ENCODE measurements at regions not wholly inside any gene's neighbourhood (a gene's known extent, or its start where the extent isn't known, plus 50 kb on each side); places are given as distances from the start of the nearest gene placed in this dataset.

GRCh38 chr1:4602462-4603294 is 51.7 kb upstream of the AJAP1 start:
- no peak overlapping the region for H3K27ac ChIP-seq
- no peaks in the 10 kb centered on the region for H3K4me1 ChIP-seq
- H3K79me2 ChIP-seq, result no peaks in the 10 kb centered on the region
- no peak overlapping the region for H3K4me2 ChIP-seq (ENCODE audit: low read length)
- no peak overlapping the region for H3K4me3 ChIP-seq (ENCODE audit: low read depth, low read length)
- no peak overlapping the region for H2AFZ ChIP-seq
- no peaks in the 10 kb centered on the region for H3K36me3 ChIP-seq (ENCODE audit: control insufficient read depth, insufficient read depth, low read length)
- no peak for TF ChIP-seq CTCF (IDR thresholded peaks at IDR 0.05)
- H3K9ac ChIP-seq, result no peak overlapping the region
- H3K9me3 ChIP-seq (ENCODE audit: control insufficient read depth, low read length), result no peaks in the 10 kb centered on the region
- no peaks in the 10 kb centered on the region for H3K27me3 ChIP-seq (ENCODE audit: control insufficient read depth, insufficient read depth, low read length)

DNA sequence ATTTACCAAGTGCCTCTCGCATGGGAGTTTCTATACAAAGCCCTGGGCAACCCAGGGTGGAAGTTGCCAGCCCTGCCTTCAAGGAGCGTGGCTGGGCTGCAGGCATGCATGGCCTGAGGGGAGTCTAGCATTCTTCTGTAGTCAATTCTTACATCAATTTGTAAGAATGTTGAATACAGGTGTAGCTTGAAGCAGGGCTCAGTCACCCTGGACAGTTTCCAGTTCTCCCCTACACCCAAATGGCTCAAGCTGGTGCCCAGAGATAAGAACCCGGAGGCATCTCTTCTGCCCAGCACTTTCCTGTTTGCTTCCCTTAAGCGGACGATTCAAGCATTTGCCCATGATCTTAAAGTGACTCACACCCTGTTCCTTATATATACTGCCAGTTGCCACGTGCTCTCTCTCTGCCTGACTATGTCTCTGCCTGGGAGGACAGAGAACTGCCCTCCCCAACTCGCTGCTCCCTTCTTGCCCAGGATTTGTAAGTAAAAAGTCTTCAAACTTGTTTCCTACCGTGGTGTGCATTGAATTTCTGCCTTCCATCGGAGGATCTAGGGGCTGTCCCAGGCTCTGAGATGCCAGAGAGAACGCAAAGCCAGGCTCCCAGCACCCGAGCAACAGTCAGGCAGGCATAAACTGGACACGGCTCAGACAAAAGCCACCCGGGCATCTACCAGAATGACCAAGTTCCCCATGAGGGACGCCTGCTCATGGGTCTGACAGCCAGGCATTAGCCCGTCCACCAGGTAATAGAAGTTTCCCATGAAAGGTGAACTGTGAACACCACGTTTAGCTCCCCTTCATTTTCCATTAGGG is 50.9 kb upstream of the AJAP1 start:
- Histone ChIP-seq H3K9ac (no peak overlapping the region), H3K27ac (no peak overlapping the region), H3K36me3 (ENCODE audit: control insufficient read depth, insufficient read depth, low read length) (no peaks in the 10 kb centered on the region), H3K4me1 (peaks cover 3% of the 10 kb centered on the region), H3K9me3 (ENCODE audit: control insufficient read depth, low read length) (no peaks in the 10 kb centered on the region), H3K79me2 (no peaks in the 10 kb centered on the region), H3K4me2 (ENCODE audit: low read length) (no peak overlapping the region), H3K27me3 (ENCODE audit: control insufficient read depth, insufficient read depth, low read length) (no peaks in the 10 kb centered on the region), H3K4me3 (ENCODE audit: low read depth, low read length) (no peak overlapping the region), H2AFZ (no peak overlapping the region)
- TF ChIP-seq CTCF (IDR thresholded peaks at IDR 0.05), result no peak

Measured in parathyroid adenoma (tissue), 2 donors.